Fibroblast of lung (primary cell): ENCODE measurements at regions not wholly inside any gene's neighbourhood (a gene's known extent, or its start where the extent isn't known, plus 50 kb on each side); places are given as distances from the start of the nearest gene placed in this dataset.

Source experiments
- DNase-seq, 2 donors: peaks; one replicate each; pipeline versions ENCODE4 v3.0.0 to v3.0.0-alpha.2; 2010; ENCODE audit warnings: low read depth in 2 of 2
- H2AFZ ChIP-seq: 2 replicates; pipeline ENCODE4 v1.5.1; 2012; ENCODE audit warnings: low read length, control low read depth, inconsistent platforms
- H3K27ac ChIP-seq: 2 replicates; pipeline ENCODE4 v1.5.1; 2011; ENCODE audit warnings: low read length, control low read depth; ENCODE audit not compliant: insufficient read depth
- H3K27me3 ChIP-seq: 2 replicates; pipeline ENCODE4 v1.5.1; 2011; ENCODE audit warnings: mild to moderate bottlenecking, low read length; ENCODE audit not compliant: control insufficient read depth, insufficient read depth
- H3K36me3 ChIP-seq: 2 replicates; pipeline ENCODE4 v1.5.1; 2011; ENCODE audit warnings: low read length; ENCODE audit not compliant: control insufficient read depth, insufficient read depth
- H3K4me1 ChIP-seq: 2 replicates; pipeline ENCODE4 v1.5.1; 2011; ENCODE audit warnings: low read length; ENCODE audit not compliant: control insufficient read depth, insufficient read depth; ENCODE audit errors: extremely low read depth
- H3K4me2 ChIP-seq: 2 replicates; pipeline ENCODE4 v1.5.1; 2011; ENCODE audit warnings: low read length, control low read depth; ENCODE audit not compliant: insufficient read depth; ENCODE audit errors: extremely low read depth
- H3K4me3 ChIP-seq, 4 experiments: fragments of 200-600 bp in 1 of 4; sonication (generic) in 1 of 4; replicated peaks in 1 of 4; 2 replicates each; pipeline ENCODE4 v1.5.1; 2011 to 2016; ENCODE audit warnings: low read length in 4 of 4, low read depth in 3 of 4, mild to moderate bottlenecking in 3 of 4, control low read depth in 2 of 4, inconsistent platforms in 1 of 4, mixed read lengths in 1 of 4; ENCODE audit not compliant: insufficient read depth in 1 of 4; ENCODE audit errors: control extremely low read depth in 1 of 4
- H3K79me2 ChIP-seq: 2 replicates; pipeline ENCODE4 v1.5.1; 2012; ENCODE audit warnings: mild to moderate bottlenecking, low read length, inconsistent platforms; ENCODE audit not compliant: control insufficient read depth, insufficient read depth
- H3K9ac ChIP-seq: 2 replicates; pipeline ENCODE4 v1.5.1; 2011; ENCODE audit warnings: mild to moderate bottlenecking, low read length, control low read depth; ENCODE audit not compliant: insufficient read depth
- H3K9me3 ChIP-seq: 2 replicates; pipeline ENCODE4 v1.5.1; 2012; ENCODE audit warnings: low read depth, low read length; ENCODE audit not compliant: control insufficient read depth, insufficient read depth
- H4K20me1 ChIP-seq: 2 replicates; pipeline ENCODE4 v1.5.1; 2011; ENCODE audit warnings: low read length; ENCODE audit not compliant: control insufficient read depth, insufficient read depth; ENCODE audit errors: extremely low read depth
- EZH2 ChIP-seq: IDR thresholded peaks from 2 replicates; pipeline ENCODE4 v1.5.1; 2012; ENCODE audit warnings: low read length, control low read depth, mild to moderate bottlenecking; ENCODE audit errors: missing control alignments
- TF ChIP-seq, protein P1 (sequence below), 2 donors: IDR thresholded peaks in 1 of 2; conservative IDR thresholded peaks in 1 of 2; 1 replicate in 1 of 2; 2 replicates in 1 of 2; pipeline ENCODE4 v1.5.1; 2011 to 2012; ENCODE audit warnings: low read length in 2 of 2, control low read depth in 1 of 2, inconsistent platforms in 1 of 2, low read depth in 1 of 2, mild to moderate bottlenecking in 1 of 2

DNA sequence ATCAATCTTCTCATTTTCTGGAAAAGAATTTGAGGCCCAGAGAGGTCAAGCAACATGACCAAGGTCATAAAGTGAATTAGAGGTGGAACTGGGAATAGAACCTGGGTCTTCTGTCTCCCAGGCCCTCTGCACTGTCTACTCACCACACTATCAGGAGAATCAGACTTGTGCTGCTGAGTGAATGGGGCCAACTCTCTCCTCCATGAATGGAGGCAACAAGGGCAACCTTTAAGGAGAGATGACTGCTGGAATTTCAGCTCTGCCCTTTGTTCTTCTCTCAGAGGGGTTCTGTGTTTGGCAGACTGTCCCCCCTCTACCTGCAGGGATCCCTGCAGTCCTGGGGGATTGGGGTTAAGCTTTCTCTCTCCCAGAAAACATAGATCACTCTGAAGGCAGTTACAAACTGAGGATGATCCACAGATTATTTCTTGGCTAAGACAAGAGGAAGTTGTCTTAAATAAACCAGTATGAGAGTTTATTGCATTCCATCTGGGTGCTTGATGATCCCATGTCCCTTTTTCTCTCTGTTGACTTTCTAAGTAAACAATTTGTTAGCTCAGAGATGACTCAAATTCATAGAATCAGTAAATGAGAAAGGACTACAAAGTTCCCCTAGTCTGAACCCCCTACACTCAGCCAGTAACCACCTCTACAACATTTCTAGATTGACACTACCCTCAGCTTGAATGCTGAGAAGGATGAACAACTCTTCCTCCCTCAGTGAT lies 99.0 kb upstream of the LIPC start:
- TF ChIP-seq, protein P1, sequence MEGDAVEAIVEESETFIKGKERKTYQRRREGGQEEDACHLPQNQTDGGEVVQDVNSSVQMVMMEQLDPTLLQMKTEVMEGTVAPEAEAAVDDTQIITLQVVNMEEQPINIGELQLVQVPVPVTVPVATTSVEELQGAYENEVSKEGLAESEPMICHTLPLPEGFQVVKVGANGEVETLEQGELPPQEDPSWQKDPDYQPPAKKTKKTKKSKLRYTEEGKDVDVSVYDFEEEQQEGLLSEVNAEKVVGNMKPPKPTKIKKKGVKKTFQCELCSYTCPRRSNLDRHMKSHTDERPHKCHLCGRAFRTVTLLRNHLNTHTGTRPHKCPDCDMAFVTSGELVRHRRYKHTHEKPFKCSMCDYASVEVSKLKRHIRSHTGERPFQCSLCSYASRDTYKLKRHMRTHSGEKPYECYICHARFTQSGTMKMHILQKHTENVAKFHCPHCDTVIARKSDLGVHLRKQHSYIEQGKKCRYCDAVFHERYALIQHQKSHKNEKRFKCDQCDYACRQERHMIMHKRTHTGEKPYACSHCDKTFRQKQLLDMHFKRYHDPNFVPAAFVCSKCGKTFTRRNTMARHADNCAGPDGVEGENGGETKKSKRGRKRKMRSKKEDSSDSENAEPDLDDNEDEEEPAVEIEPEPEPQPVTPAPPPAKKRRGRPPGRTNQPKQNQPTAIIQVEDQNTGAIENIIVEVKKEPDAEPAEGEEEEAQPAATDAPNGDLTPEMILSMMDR (conservative IDR thresholded peaks at IDR 0.05 in 1 of 2, IDR thresholded peaks at IDR 0.05 in 1 of 2; ENCODE audit: low read depth in 1 of 2, low read length in 2 of 2) = no peak
- no peak for TF ChIP-seq EZH2
- peaks cover 24% of the 10 kb centered on the region for H3K4me1 ChIP-seq
- H3K4me3 ChIP-seq = no peak overlapping the region
- H3K9ac ChIP-seq = peak overlapping the region; percentile 64
- no peaks in the 10 kb centered on the region for H3K27me3 ChIP-seq
- H3K36me3 ChIP-seq = no peaks in the 10 kb centered on the region
- peak overlapping the region; percentile 82 for H3K4me2 ChIP-seq
- peak overlapping the region; percentile 95 for H3K27ac ChIP-seq
- no peaks in the 10 kb centered on the region for H4K20me1 ChIP-seq
- DNase-seq = peak; percentile 54 to 84
- H3K9me3 ChIP-seq = no peaks in the 10 kb centered on the region
- H3K79me2 ChIP-seq = no peaks in the 10 kb centered on the region
- H2AFZ ChIP-seq = no peak overlapping the region

DNA sequence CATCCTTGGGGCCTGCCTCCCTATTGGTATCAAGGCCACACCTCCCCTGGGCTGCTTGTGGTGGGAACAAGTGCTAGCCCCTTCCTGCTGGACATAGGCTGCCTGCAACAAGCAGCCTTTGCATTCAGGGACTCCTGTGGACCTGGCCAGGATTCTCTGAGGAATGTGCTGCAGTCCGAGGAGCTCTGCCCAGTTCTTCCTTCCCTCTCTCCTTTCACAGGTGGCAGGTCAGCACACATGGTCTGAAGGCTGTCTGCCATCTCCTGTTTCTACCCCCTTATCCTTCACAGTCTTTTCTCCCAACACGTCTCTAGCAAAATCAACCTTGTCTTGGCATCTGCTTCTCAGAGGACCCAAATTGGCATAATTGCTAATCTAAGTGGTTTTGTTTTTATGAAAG lies 97.0 kb upstream of the LIPC start:
- no peak for TF ChIP-seq EZH2
- TF ChIP-seq, protein P1 (conservative IDR thresholded peaks at IDR 0.05 in 1 of 2, IDR thresholded peaks at IDR 0.05 in 1 of 2; ENCODE audit: low read depth in 1 of 2, low read length in 2 of 2) = no peak
- Histone ChIP-seq H3K27ac (no peak overlapping the region), H3K4me3 (no peak overlapping the region)

DNA sequence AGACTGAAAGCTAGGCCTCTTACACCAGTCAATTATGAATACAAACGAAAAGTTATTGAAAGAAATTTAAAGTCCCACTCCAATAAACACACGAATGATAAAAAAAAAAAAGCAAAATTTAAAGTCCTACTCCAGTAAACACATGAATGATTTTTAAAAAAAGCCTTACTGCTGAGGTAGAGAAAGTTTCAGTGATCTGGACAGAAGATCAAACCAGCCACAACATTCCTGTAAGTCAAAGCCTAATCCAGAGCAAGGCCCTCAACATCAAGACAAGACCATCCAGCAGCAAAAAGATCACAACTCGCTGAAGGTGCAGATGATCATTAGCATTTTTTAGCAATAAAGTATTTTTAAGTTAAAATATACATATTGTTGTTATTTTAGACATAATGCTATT lies 95.6 kb upstream of the LIPC start:
- no peak for TF ChIP-seq EZH2
- TF ChIP-seq, protein P1 (conservative IDR thresholded peaks at IDR 0.05 in 1 of 2, IDR thresholded peaks at IDR 0.05 in 1 of 2; ENCODE audit: low read depth in 1 of 2, low read length in 2 of 2) = no peak
- H3K79me2 ChIP-seq = no peaks in the 10 kb centered on the region
- H3K4me2 ChIP-seq = no peak overlapping the region
- no peaks in the 10 kb centered on the region for H4K20me1 ChIP-seq
- no peaks in the 10 kb centered on the region for H3K9me3 ChIP-seq
- H3K27ac ChIP-seq = no peak overlapping the region
- H3K9ac ChIP-seq = no peak overlapping the region
- no peaks in the 10 kb centered on the region for H3K36me3 ChIP-seq
- no peak overlapping the region for H2AFZ ChIP-seq
- H3K27me3 ChIP-seq = no peaks in the 10 kb centered on the region
- H3K4me3 ChIP-seq = no peak overlapping the region
- peaks cover 12% of the 10 kb centered on the region for H3K4me1 ChIP-seq
- DNase-seq = no peak

More for the DNA sequence above, 97.0 kb upstream of the LIPC start:
- Histone ChIP-seq H3K4me1 (peaks cover 24% of the 10 kb centered on the region), H3K9ac (no peak overlapping the region), H3K4me2 (no peak overlapping the region), H3K36me3 (no peaks in the 10 kb centered on the region), H3K27me3 (no peaks in the 10 kb centered on the region), H4K20me1 (no peaks in the 10 kb centered on the region), H2AFZ (no peak overlapping the region), H3K79me2 (no peaks in the 10 kb centered on the region), H3K9me3 (no peaks in the 10 kb centered on the region)
- DNase-seq = no peak
